HEK293T (cell line): ENCODE measurements at regions not wholly inside any gene's neighbourhood (a gene's known extent, or its start where the extent isn't known, plus 50 kb on each side); places are given as distances from the start of the nearest gene placed in this dataset.

Experiments used
- CTCF ChIA-PET: fragments of 350-600 bp; formaldehyde crosslinking; extraction: SDS; loops from one replicate; lab custom pipeline; 2021; ENCODE audit warnings: antibody characterized with exemption, inconsistent platforms; lab: Yijun Ruan, JAX
- POLR2A ChIA-PET: fragments of 350-600 bp; formaldehyde crosslinking; extraction: SDS; loops from one replicate; lab custom pipeline; 2020; ENCODE audit warnings: antibody characterized with exemption, inconsistent platforms; lab: Yijun Ruan, JAX
- DNase-seq: peaks from one replicate; pipeline ENCODE4 v3.0.0; 2012; ENCODE audit warnings: mixed read lengths; ENCODE audit errors: extremely low spot score
- ARNT ChIP-seq: fragments of 450-650 bp; IDR thresholded peaks from 2 replicates; pipeline ENCODE4 v1.6.1; 2017; ENCODE audit warnings: mild to moderate bottlenecking
- BHLHE40 ChIP-seq: fragments of 450-650 bp; IDR thresholded peaks from 2 replicates; pipeline ENCODE4 v1.6.1; 2016; ENCODE audit warnings: mild to moderate bottlenecking, moderate library complexity, borderline replicate concordance
- CTBP1 ChIP-seq: fragments of 450-650 bp; IDR thresholded peaks from 2 replicates; pipeline ENCODE4 v1.6.1; 2016; ENCODE audit warnings: borderline replicate concordance
- ELF4 ChIP-seq: fragments of 450-650 bp; IDR thresholded peaks from 2 replicates; pipeline ENCODE4 v1.6.1; 2017; ENCODE audit warnings: antibody characterized with exemption
- FOXA1 ChIP-seq: fragments of 450-650 bp; IDR thresholded peaks from 2 replicates; pipeline ENCODE4 v1.6.1; 2016; ENCODE audit warnings: mild to moderate bottlenecking
- FOXK2 ChIP-seq: fragments of 450-650 bp; IDR thresholded peaks from 2 replicates; pipeline ENCODE4 v1.6.1; 2016; ENCODE audit warnings: mild to moderate bottlenecking
- FOXM1 ChIP-seq: fragments of 450-650 bp; IDR thresholded peaks from 2 replicates; pipeline ENCODE4 v1.6.1; 2017; ENCODE audit warnings: mild to moderate bottlenecking, borderline replicate concordance
- HDGF ChIP-seq: fragments of 450-650 bp; IDR thresholded peaks from 2 replicates; pipeline ENCODE4 v1.6.1; 2017; ENCODE audit warnings: antibody characterized with exemption, borderline replicate concordance
- L3MBTL2 ChIP-seq: fragments of 450-650 bp; conservative IDR thresholded peaks from 2 replicates; pipeline ENCODE4 v1.6.1; 2016; ENCODE audit warnings: mild to moderate bottlenecking
- NFRKB ChIP-seq: fragments of 450-650 bp; IDR thresholded peaks from 2 replicates; pipeline ENCODE4 v1.6.1; 2016; ENCODE audit warnings: mild to moderate bottlenecking, moderate library complexity
- SP1 ChIP-seq: fragments of 450-650 bp; IDR thresholded peaks from 2 replicates; pipeline ENCODE4 v1.6.1; 2017
- SUZ12 ChIP-seq: fragments of 450-650 bp; IDR thresholded peaks from 2 replicates; pipeline ENCODE4 v1.6.1; 2016; ENCODE audit warnings: mild to moderate bottlenecking
- TARDBP ChIP-seq: fragments of 450-650 bp; IDR thresholded peaks from 2 replicates; pipeline ENCODE4 v1.6.1; 2016
- ZNF384 ChIP-seq: fragments of 450-650 bp; IDR thresholded peaks from 2 replicates; pipeline ENCODE4 v1.6.1; 2016
- TF ChIP-seq, protein P1 (sequence below): fragments of 450-650 bp; IDR thresholded peaks from 2 replicates; pipeline ENCODE4 v1.6.1; 2016

GRCh38 chr12:34403706-34404376, 381.5 kb downstream of the ALG10 start:
- peak; percentile 0 for DNase-seq
- CTCF ChIA-PET = no interaction called here
- no peak for TF ChIP-seq FOXM1
- no peak for TF ChIP-seq HDGF
- no peak for TF ChIP-seq L3MBTL2
- TF ChIP-seq SUZ12 = no peak
- TF ChIP-seq, protein P1, sequence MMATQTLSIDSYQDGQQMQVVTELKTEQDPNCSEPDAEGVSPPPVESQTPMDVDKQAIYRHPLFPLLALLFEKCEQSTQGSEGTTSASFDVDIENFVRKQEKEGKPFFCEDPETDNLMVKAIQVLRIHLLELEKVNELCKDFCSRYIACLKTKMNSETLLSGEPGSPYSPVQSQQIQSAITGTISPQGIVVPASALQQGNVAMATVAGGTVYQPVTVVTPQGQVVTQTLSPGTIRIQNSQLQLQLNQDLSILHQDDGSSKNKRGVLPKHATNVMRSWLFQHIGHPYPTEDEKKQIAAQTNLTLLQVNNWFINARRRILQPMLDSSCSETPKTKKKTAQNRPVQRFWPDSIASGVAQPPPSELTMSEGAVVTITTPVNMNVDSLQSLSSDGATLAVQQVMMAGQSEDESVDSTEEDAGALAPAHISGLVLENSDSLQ = no peak
- no peak for TF ChIP-seq TARDBP
- no peak for TF ChIP-seq ELF4
- no peak for TF ChIP-seq CTBP1
- TF ChIP-seq BHLHE40 = no peak
- TF ChIP-seq SP1 = no peak
- no peak for TF ChIP-seq ZNF384
- TF ChIP-seq FOXA1 = no peak
- no peak for TF ChIP-seq ARNT
- POLR2A ChIA-PET = no interaction called here

DNA sequence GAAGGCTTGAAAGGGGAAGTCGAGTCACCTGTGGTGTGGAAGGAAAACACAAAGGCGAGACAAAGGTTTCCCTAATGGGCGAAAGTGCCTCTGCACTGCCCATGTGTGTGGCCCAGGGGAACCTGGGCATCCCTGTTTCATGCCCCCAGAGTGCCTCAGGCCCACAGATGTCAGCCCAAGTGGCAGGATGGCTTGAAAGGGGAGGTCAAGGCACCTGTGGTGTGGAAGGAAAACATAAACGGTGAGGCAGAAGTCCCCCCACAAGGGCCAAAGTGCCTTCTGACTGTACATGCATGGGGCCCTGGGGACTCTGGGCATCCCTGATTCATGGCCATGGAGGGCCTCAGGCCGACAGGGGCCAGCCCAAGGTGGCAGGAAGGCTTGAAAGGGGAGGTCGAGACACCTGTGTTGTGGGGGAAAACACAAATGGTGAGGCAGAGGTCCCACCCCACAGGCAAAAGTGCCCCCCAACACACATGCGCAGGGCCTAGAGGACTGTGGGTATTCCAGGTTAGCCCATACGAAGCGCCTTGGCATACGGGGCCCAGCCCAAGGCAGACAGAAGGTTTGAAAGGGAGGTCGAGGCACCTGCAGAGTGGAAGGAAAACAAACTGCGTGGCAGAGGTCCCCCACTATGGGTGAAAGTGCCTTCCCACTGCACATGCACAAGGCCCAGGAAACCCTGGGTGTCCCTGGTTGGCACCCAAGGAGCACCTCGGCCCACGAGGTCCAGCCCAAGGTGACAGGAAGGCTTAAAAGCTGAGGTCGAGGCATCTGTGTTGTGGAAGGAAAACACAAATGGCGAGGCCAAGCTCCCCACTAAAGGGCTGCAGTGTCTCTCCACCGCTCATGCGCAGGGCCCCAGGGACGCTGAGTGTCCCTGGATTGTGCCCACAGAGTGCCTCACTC, 382.3 kb downstream of the ALG10 start:
- TF ChIP-seq FOXK2 (no peak), ZNF384 (no peak), FOXA1 (no peak), BHLHE40 (no peak), NFRKB (no peak), ARNT (no peak), ELF4 (no peak), SUZ12 (no peak), L3MBTL2 (no peak)
- TF ChIP-seq, protein P1 = no peak
- POLR2A ChIA-PET = no interaction called here
- peak; percentile 1 for DNase-seq
- CTCF ChIA-PET = no interaction called here

DNA sequence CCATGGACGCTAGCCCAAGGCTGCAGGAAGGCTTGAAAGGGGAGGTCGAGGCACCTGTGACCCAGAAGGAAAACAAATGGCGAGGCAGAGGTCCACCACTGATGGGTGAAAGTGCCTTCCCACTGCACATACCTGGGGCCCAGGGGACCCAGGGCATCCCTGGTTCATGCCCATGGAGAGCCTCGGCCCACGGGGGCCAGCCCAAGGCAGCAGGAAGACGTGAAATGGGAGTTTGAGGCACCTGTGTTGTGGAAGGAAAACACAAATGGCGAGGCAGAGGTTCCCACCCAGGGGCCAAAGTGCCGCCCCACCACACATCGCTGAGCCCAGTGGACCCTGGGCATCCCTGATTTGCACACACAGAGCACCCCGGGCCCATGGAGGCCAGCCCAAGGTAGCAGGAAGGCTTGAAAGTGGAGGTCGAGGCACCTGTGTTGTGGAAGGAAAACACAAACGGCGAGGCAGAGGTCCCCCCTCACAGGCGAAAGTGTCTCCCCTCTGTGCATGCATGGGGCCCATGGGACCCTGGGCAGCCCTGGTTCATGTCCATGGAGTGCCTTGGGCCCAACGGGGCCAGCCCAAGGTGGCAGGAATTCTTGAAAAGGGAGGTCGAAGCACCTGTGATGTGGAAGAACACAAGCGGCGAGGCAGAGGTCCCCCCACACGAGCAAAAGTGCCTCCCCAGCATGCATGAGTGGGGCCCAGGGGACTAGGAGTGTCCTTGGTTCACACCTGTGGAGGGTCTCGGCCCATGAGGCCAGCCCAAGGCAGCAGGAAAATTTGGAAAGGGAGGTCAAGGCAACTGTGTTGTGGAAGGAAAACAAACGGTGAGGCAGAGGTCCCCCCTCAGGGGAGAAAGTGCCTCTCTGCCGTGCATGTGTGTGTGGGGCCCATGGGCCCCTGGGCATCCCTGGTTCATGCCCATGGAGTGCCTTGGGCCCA, 383.3 kb downstream of the ALG10 start:
- CTCF ChIA-PET = no interaction called here
- POLR2A ChIA-PET = no interaction called here
- TF ChIP-seq FOXA1 (no peak), L3MBTL2 (no peak), CTBP1 (no peak), NFRKB (no peak), HDGF (no peak), ARNT (no peak)
- DNase-seq = peak; percentile 0

DNA sequence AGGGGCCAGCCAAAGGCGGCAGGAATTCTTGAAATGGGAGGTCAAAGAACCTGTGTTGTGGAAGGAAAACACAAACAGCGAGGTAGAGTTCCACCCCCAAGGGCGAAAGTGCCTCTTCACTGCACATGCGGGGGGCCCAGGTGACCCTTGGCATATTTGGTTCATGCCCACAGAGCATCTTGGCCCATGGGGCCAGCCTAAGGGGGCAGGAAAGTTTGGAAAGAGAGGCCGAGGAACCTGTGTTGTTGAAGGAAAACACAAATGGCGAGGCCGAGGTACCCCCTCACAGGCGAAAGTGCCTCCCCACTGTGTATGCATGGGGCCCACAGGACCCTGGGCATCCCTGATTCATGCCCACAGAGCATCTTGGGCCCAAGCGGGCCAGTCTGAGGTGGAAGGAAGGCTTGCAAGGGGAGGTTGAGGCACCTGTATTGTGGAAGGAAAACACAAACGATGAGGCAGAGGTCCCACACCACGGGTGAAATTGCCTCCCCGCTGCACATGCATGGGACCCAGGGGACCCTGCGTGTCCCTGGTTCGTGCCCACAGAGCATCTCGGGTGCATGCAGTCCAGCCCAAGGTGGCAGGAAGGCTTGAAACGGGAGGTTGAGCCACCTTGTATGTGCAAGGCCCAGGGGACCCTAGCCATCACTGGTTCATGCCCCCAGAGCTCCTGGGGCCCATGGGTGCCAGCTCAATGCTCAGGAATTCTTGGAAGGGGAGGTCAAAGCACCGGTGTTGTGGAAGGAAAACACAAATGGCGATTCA, 384.1 kb downstream of the ALG10 start:
- POLR2A ChIA-PET = no interaction called here
- CTCF ChIA-PET = no interaction called here
- no peak for TF ChIP-seq FOXA1
- DNase-seq = peak; percentile 0

GRCh38 chr12:34406996-34407300, 384.7 kb downstream of the ALG10 start:
- ChIA-PET POLR2A (no interaction called here), CTCF (no interaction called here)

More at GRCh38 chr12:34406996-34407300, 384.7 kb downstream of the ALG10 start:
- DNase-seq = peak; percentile 0
- no peak for TF ChIP-seq BHLHE40
- no peak for TF ChIP-seq TARDBP
- no peak for TF ChIP-seq NFRKB
- TF ChIP-seq, protein P1 = no peak
